OCI-LY3 (cell line): ENCODE measurements at regions not wholly inside any gene's neighbourhood (a gene's known extent, or its start where the extent isn't known, plus 50 kb on each side); places are given as distances from the start of the nearest gene placed in this dataset.

Experiments
- CTCF ChIP-seq: fragments of 200-600, 300-600 bp; sonication (generic); IDR thresholded peaks from 2 replicates; pipeline ENCODE4 v1.5.1; 2014; ENCODE audit warnings: antibody characterized with exemption, low read length, low read depth
- EZH2phosphoT487 ChIP-seq: fragments of 200-600 bp; shearing (Covaris generic); IDR thresholded peaks from 2 replicates; pipeline ENCODE4 v1.6.1; 2018; ENCODE audit warnings: antibody characterized with exemption, mixed run types, low read depth

- TF ChIP-seq CTCF (no peak), EZH2phosphoT487 (no peak)
These were observed 84.5 kb upstream of the SVIL start for GRCh38 chr10:29719281-29719675.
